ENCODE measurements at regions not wholly inside any gene's neighbourhood (a gene's known extent, or its start where the extent isn't known, plus 50 kb on each side); places are given as distances from the start of the nearest gene placed in this dataset.

DNA sequence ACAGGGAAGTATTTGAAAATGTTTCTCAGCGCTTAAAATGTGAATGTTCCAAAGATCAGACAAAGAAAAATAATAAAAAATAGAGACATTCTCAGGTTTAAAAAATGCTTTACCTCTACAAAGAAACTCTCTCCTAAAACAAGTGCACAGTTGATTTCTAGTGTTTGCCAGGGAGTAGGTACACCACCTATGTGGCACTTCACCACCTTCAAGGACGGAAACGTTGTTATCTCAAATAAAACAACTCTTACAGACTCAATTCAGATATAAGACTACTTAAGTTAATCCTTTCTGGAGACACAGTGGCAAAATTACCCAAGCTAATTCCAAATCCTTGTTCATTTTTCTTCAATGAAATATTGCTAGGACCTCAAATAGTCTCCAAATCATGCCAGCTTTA is 286.4 kb upstream of the ISL1 start:
- H3K23me2 ChIP-seq (ENCODE audit: low read depth, low read length), result no peaks in the 10 kb centered on the region
- H3K4me1 ChIP-seq (replicated peaks in 1 of 4; ENCODE audit: control insufficient read depth in 3 of 4, insufficient read depth in 4 of 4, low read length in 3 of 4), result no peaks in the 10 kb centered on the region
- whole genome bisulfite sequencing, 2 experiments (ENCODE audit: extremely low coverage in 1 of 2, insufficient coverage in 1 of 2, insufficient read length in 1 of 2, insufficient replicate concordance in 2 of 2, low coverage in 1 of 2, low lambda C conversion rate in 2 of 2, missing lambda C conversion rate in 1 of 2), result 96% methylated on average over 3 of the region's 3 CpGs; no CpG with 5 or more reads in 1 of the 2 experiments
- H2AFZ ChIP-seq (ENCODE audit: low read length), result no peak overlapping the region
- no peak overlapping the region for H3K14ac ChIP-seq (ENCODE audit: insufficient read length)
- TF ChIP-seq SP2 (IDR thresholded peaks at IDR 0.05; ENCODE audit: low read length), result no peak
- no peak for TF ChIP-seq SRF (IDR thresholded peaks at IDR 0.05; ENCODE audit: low read depth, low read length)
- TF ChIP-seq FOSL1 (IDR thresholded peaks at IDR 0.05; ENCODE audit: insufficient read depth, low read depth, low read length), result no peak
- no peak for TF ChIP-seq RNF2 (IDR thresholded peaks at IDR 0.05; ENCODE audit: borderline replicate concordance, low read depth, low read length, missing control alignments, poor library complexity, severe bottlenecking)
- no peak for TF ChIP-seq SIN3A (conservative IDR thresholded peaks at IDR 0.05 in 1 of 2, IDR thresholded peaks at IDR 0.05 in 1 of 2; ENCODE audit: low read depth in 1 of 2, low read length in 2 of 2)
- TF ChIP-seq RAD21 (IDR thresholded peaks at IDR 0.05 in 1 of 2, conservative IDR thresholded peaks at IDR 0.05 in 1 of 2; ENCODE audit: low read depth in 2 of 2, low read length in 2 of 2), result no peak
- no peak overlapping the region for H4K5ac ChIP-seq (ENCODE audit: insufficient read length, low read depth, low read length)
- H2BK15ac ChIP-seq (ENCODE audit: low read length), result no peak overlapping the region
- no peaks in the 10 kb centered on the region for H3K79me2 ChIP-seq (ENCODE audit: control insufficient read depth in 1 of 2, insufficient read depth in 2 of 2, low read length in 2 of 2)
- FAIRE-seq (no peak), DNase-seq (ENCODE audit: low read depth in 1 of 2, low spot score in 2 of 2) (no peak)
- no peaks in the 10 kb centered on the region for H3K9me3 ChIP-seq (ENCODE audit: insufficient read depth in 2 of 2, low read depth in 1 of 2, low read length in 1 of 2)
- H3K4ac ChIP-seq (replicated peaks; ENCODE audit: insufficient read length, low read depth, low read length), result no peak overlapping the region
- no peak overlapping the region for H3K27ac ChIP-seq (ENCODE audit: low read depth, low read length)
- no peak overlapping the region for H3K4me2 ChIP-seq (ENCODE audit: insufficient read depth in 1 of 2, low read depth in 2 of 2, low read length in 2 of 2)
- no peak overlapping the region for H2BK120ac ChIP-seq (replicated peaks; ENCODE audit: low read depth, low read length)
- H4K8ac ChIP-seq (ENCODE audit: extremely low read depth, insufficient read depth, low read length), result no peak overlapping the region
- H2AK5ac ChIP-seq (ENCODE audit: low read depth, low read length), result no peak overlapping the region
- no peak overlapping the region for H3K56ac ChIP-seq (replicated peaks; ENCODE audit: insufficient read length, low read depth, low read length)
- H3K9ac ChIP-seq (replicated peaks in 1 of 4; ENCODE audit: extremely low read depth in 1 of 4, low read depth in 3 of 4, low read length in 3 of 4), result no peak overlapping the region
- no peaks in the 10 kb centered on the region for H3K27me3 ChIP-seq (replicated peaks in 1 of 4; ENCODE audit: control insufficient read depth in 3 of 4, extremely low read depth in 1 of 4, insufficient read depth in 3 of 4, low read length in 3 of 4)
- H3K36me3 ChIP-seq (ENCODE audit: control insufficient read depth in 2 of 4, insufficient read depth in 4 of 4, low read length in 3 of 4), result no peaks in the 10 kb centered on the region
- ChIA-PET POLR2A (ENCODE audit: partially characterized antibody) (no interaction called here), CTCF (ENCODE audit: partially characterized antibody) (no interaction called here)
- no peak overlapping the region for H3K23ac ChIP-seq (ENCODE audit: insufficient read length)
- H3K4me3 ChIP-seq (ENCODE audit: extremely low read depth in 1 of 4, insufficient read depth in 2 of 4, low read depth in 3 of 4, low read length in 4 of 4), result no peak overlapping the region
- no peak overlapping the region for H3K18ac ChIP-seq (ENCODE audit: extremely low read depth, low read length)
- no peaks in the 10 kb centered on the region for H3K79me1 ChIP-seq (ENCODE audit: low read depth, low read length)
- no peaks in the 10 kb centered on the region for H4K20me1 ChIP-seq (replicated peaks in 1 of 2; ENCODE audit: control insufficient read depth in 1 of 2, insufficient read depth in 2 of 2, low read length in 2 of 2)
- H4K91ac ChIP-seq (replicated peaks; ENCODE audit: insufficient read length, low read length), result no peak overlapping the region
- no peak overlapping the region for H2BK20ac ChIP-seq (ENCODE audit: low read length)
- no peak overlapping the region for H2BK12ac ChIP-seq (ENCODE audit: low read depth, low read length)
- H2BK5ac ChIP-seq (ENCODE audit: low read depth, low read length), result no peak overlapping the region

All from H1 (cell line).